ENCODE measurements at regions not wholly inside any gene's neighbourhood (a gene's known extent, or its start where the extent isn't known, plus 50 kb on each side); places are given as distances from the start of the nearest gene placed in this dataset.

GRCh38 chr7:132029369-132030085, 473.1 kb upstream of the PODXL start:
- WGBS (ENCODE audit: missing lambda C conversion rate) = 59% methylated on average over 6 of the region's 6 CpGs
- DNase-seq (ENCODE audit: low read depth in 1 of 2, low spot score in 1 of 2) (no peak), FAIRE-seq (no peak), ATAC-seq (no peak)
- no peak for TF ChIP-seq BHLHE40 (IDR thresholded peaks at IDR 0.05; ENCODE audit: low read depth, low read length)
- peaks cover 22% of the 10 kb centered on the region for H3K4me1 ChIP-seq
- ChIA-PET POLR2A (no interaction called here), CTCF (no interaction called here)
- H3K9me3 ChIP-seq = no peaks in the 10 kb centered on the region
- H3K27ac ChIP-seq = peak overlapping the region in 1 of 2 experiments; percentile 4; a peak in 1 of 6 replicates
- no peak overlapping the region for H3K4me2 ChIP-seq
- H3K4me3 ChIP-seq = no peak overlapping the region

- POLR2A ChIA-PET = no interaction called here
- DNase-seq (ENCODE audit: low read depth in 1 of 2, low spot score in 1 of 2) (no peak), FAIRE-seq (no peak), ATAC-seq (no peak)
- CTCF ChIA-PET = interaction anchor here (1.2 kb wide), 1 partner anchor 169 kb away, joined by 4 read pairs; no protein-coding TSS in a partner anchor
- no peak for TF ChIP-seq SREBF2 (IDR thresholded peaks at IDR 0.05)
- no peak for TF ChIP-seq FOXS1 (CRISPR knock-in tag; IDR thresholded peaks at IDR 0.05)
- no peak for TF ChIP-seq POLR2AphosphoS2 (conservative IDR thresholded peaks at IDR 0.05; ENCODE audit: low read length)
- no peak for TF ChIP-seq RCOR1 (IDR thresholded peaks at IDR 0.05; ENCODE audit: low read depth, low read length)
- TF ChIP-seq CTCF (IDR thresholded peaks at IDR 0.05) = no peak
- no peak for TF ChIP-seq SMC3 (IDR thresholded peaks at IDR 0.05)
- TF ChIP-seq MAFK (IDR thresholded peaks at IDR 0.05; ENCODE audit: partially characterized antibody) = no peak
- no peak for TF ChIP-seq REST (IDR thresholded peaks at IDR 0.05)
- no peak for TF ChIP-seq HES2 (IDR thresholded peaks at IDR 0.05)
- TF ChIP-seq JUNB (IDR thresholded peaks at IDR 0.05) = no peak
- TF ChIP-seq RNF2 (IDR thresholded peaks at IDR 0.05; ENCODE audit: borderline replicate concordance, low read depth) = no peak
- TF ChIP-seq KDM5A (IDR thresholded peaks at IDR 0.05) = no peak
- no peak for TF ChIP-seq ZSCAN20 (CRISPR knock-in tag; IDR thresholded peaks at IDR 0.05)
- no peak for TF ChIP-seq NFE2L2 (conservative IDR thresholded peaks at IDR 0.05; ENCODE audit: low read length)
- no peak for TF ChIP-seq HDAC2 (IDR thresholded peaks at IDR 0.05)
- TF ChIP-seq MAZ (IDR thresholded peaks at IDR 0.05; ENCODE audit: borderline replicate concordance, low read depth, low read length) = no peak
- no peak for TF ChIP-seq HEYL (CRISPR knock-in tag; IDR thresholded peaks at IDR 0.05)
- no peak for TF ChIP-seq CHD2 (IDR thresholded peaks at IDR 0.05; ENCODE audit: low read length, partially characterized antibody)
- no peak for TF ChIP-seq BHLHE40 (IDR thresholded peaks at IDR 0.05; ENCODE audit: low read depth, low read length)
- no peak for TF ChIP-seq FOSL2 (IDR thresholded peaks at IDR 0.05)
- no peak for TF ChIP-seq FOSL2 (CRISPR knock-in tag; IDR thresholded peaks at IDR 0.05)
- H3K27ac ChIP-seq = no peak overlapping the region
- WGBS (ENCODE audit: missing lambda C conversion rate) = 64% methylated on average over 7 of the region's 7 CpGs
- no peaks in the 10 kb centered on the region for H3K9me3 ChIP-seq
- no peak overlapping the region for H3K4me2 ChIP-seq
- peaks cover 22% of the 10 kb centered on the region for H3K4me1 ChIP-seq
- no peak overlapping the region for H3K4me3 ChIP-seq
These were observed 471.9 kb upstream of the PODXL start for GRCh38 chr7:132028144-132028920.

Measured in A549 (cell line).